GM12872 (cell line): ENCODE measurements at regions not wholly inside any gene's neighbourhood (a gene's known extent, or its start where the extent isn't known, plus 50 kb on each side); places are given as distances from the start of the nearest gene placed in this dataset.

ENCODE experiments used
- TF ChIP-seq, protein P1 (sequence below): IDR thresholded peaks from 3 replicates; pipeline ENCODE4 v1.5.1; 2011; ENCODE audit warnings: low read depth, mild to moderate bottlenecking, low read length, moderate library complexity; ENCODE audit not compliant: insufficient read depth

DNA sequence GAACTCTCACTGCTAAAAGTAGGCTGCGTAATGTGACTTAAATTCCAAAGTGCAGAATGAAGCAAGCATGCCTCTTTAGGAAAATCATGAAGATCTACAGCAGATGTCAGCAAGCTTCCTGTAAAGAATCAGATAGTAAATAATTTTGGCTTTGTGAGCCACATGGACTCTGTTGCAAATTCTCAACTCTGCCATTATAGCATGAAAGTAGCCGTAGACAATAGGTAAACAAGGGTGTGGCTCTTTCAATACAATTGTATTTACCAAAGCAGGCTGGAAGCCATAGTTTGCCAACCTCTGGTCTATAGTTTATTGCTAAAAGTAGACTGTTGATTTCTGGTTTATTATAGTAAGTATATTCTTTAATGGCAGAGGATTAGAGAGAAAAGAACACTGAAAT is 80.3 kb upstream of the FAM9B start:
- TF ChIP-seq, protein P1, sequence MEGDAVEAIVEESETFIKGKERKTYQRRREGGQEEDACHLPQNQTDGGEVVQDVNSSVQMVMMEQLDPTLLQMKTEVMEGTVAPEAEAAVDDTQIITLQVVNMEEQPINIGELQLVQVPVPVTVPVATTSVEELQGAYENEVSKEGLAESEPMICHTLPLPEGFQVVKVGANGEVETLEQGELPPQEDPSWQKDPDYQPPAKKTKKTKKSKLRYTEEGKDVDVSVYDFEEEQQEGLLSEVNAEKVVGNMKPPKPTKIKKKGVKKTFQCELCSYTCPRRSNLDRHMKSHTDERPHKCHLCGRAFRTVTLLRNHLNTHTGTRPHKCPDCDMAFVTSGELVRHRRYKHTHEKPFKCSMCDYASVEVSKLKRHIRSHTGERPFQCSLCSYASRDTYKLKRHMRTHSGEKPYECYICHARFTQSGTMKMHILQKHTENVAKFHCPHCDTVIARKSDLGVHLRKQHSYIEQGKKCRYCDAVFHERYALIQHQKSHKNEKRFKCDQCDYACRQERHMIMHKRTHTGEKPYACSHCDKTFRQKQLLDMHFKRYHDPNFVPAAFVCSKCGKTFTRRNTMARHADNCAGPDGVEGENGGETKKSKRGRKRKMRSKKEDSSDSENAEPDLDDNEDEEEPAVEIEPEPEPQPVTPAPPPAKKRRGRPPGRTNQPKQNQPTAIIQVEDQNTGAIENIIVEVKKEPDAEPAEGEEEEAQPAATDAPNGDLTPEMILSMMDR = no peak

DNA sequence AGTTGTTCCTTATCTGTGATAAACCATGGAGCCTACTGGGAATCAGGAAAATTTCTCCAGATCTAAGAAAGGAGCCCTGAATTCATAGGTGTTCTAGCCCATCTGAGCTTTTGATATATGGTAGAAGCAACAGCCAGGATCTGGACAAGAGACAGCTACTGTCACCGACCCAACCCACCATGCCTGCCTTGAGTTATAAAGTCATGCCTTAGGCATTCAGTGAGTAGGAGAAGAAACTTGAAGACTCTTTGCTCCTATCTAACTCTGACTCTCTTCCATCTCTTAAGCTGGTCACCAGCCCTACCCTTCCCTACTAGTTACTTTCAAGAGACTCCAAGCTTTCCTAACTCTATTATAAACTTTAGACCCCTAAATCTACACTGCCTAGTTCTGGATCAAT is 83.9 kb upstream of the FAM9B start:
- TF ChIP-seq, protein P1 = no peak

DNA sequence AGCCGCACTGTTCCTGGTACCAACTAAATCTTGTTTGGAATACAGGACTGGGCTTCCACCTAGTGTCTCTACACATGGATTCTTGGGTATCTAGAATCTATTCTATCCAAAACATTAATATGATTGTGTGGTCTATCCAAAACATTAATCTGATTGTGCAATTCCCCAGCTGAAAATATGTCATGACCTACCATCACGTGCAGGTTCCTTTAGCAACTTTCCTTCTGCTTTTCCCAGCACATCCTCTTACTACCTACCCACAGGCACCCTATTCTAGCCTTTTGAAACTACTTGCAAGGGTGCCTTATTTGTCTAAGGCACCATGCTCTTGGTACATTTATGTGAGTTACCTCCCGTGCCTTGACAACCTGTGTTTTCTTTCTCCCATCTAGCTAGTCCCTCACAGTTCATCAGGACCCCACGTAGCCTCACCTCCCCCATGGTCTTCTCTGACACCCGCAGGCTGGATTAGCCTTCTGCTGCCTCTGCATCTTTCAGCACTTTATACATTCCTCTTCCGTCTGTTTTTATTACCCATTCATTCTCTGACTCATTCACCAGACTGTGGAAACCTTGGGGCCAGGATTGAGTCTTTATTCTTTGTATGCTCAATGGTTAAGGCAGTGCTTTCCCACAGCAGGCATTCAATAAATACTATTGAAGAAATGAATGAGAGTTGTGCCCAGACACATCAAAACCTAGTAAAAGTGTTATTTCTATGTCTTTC is 88.8 kb upstream of the FAM9B start:
- TF ChIP-seq, protein P1 = no peak

DNA sequence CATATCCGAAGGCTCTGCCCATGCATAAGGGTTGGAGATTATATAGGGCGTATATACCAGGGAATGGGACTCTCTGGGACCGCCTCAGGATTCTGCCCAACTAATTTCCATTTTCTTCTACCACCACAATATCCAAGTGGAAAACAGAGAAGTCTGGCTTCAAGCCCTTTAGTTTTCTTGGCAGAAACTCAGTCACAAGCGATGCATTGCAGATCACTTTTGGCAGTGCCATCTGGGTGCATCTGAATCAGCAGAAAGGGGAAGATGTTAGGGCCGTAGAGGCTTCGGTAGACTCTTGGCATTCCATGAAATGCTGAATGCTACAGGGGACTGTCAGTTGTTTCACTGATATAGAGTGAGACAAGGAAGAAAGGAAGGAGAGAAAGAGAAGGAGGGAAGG is 94.1 kb upstream of the FAM9B start:
- TF ChIP-seq, protein P1 = no peak

DNA sequence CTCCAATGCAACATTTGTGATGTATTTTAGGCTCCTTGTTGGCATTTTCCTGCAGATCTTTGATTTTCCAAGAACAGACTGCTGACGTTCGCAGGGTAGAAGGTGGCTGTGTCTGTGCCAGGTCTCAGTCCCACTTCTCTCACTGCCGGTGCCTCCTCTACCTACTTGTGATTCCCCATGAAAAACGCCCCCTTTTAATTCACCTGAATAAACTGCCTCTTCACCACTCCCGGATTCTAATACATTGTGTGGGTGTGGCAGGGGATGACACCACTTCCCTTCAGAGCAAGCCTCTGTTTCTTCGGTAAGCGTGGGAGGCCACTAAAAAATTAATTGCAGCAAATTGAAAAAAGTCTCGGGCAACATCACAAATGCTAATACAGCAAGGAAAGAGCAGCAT is 96.1 kb upstream of the FAM9B start:
- TF ChIP-seq, protein P1 = no peak

DNA sequence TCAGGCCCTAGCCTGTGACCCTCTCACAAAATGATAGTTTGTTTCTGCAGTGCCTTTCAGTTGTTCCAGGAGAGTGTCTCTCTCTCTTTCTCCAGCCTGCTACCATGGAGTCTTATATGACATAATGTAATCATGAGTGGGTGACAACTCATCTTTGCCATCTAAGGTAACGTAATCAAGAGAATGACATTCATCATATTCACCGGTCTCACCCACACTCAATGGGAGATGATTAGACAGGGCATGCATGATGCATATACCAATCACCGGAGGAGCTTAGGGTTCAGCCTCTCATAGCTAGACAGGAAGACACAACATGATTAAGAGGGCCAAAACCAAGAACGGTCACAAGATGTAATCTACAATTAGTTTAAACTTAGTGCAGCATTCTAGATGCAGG is 97.1 kb upstream of the FAM9B start:
- TF ChIP-seq, protein P1 = no peak

DNA sequence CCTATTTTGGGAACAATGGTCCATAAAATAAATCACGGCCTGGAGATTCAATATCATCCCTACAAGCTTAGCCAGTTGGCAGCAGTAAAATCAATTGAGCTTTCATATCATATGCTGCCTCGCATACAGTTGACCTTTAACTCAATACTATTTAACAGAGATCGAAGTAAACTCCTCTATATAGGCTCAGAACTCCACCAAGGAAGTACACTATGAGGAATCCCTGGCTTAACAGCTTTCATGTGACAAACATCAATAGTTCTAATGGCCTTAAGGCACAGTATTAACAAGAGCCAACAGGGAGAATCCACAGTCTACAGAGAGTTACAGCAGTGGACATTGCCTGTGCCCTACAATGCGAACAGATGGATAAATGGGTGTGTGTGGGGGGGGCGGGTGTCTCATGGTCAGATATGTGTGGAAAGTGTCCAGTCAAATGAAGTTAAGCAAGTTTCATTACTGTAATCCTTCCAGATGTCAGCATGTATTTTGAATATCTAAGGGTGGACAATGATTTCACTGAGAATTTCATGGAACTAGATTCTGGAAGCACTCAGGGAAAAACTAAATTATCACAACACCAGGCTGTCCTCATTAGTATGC is 98.2 kb upstream of the FAM9B start:
- TF ChIP-seq, protein P1 = no peak
